Heart left ventricle (tissue), 13 donors: ENCODE measurements at regions not wholly inside any gene's neighbourhood (a gene's known extent, or its start where the extent isn't known, plus 50 kb on each side); places are given as distances from the start of the nearest gene placed in this dataset.

Experiments used
- POLR2A ChIP-seq, 2 donors: fragments of 450-650 bp; IDR thresholded peaks; one replicate each; pipeline ENCODE4 v1.6.1; 2017; ENCODE audit warnings: antibody characterized with exemption in 2 of 2, mild to moderate bottlenecking in 2 of 2, moderate library complexity in 2 of 2
- TF ChIP-seq, protein P1 (sequence below), 12 donors: fragments of 200-600 bp; sonication (generic) in 4 of 12; IDR thresholded peaks; one replicate each; pipeline versions ENCODE4 v1.5.0 to v1.8.0; 2018 to 2022; ENCODE audit warnings: antibody characterized with exemption in 12 of 12, mild to moderate bottlenecking in 5 of 12
- donor health status: ischemic (EF 13 %, LVEDD 7.1; RV severe dilation, severe dysfunction).
- donor health status: DM: no; HTN: yes; CAD: no.
- donor health status: DM: no; HTN: no; CAD: no.
- donor health status: ischemic (EF 25% LVEDD 6.9; RV normal size, moderate dysfunction).
- donor health status: ischemic (EF 25% LVEDD 5.7; RV mildly dilated, moderate dysfunction).
- donor health status: ischemic (EF 35%, LVEDD 5.7; RV mildly dilated, moderate dysfunction).
- donor health status: nonischemic (EF 11% LVEDD 7.7; RV severe dilation, severe dysfunction).
- donor health status: DM: yes; HTN: yes; CAD: no.
- donor health status: PGD.
- donor health status: ischemic (EF 29% LVEDD 5.4; RV normal size, mild dysfunction).
- donor health status: nonischemic (EF 23%, LVEDD 6.1; RV moderate dilation, normal function).

DNA sequence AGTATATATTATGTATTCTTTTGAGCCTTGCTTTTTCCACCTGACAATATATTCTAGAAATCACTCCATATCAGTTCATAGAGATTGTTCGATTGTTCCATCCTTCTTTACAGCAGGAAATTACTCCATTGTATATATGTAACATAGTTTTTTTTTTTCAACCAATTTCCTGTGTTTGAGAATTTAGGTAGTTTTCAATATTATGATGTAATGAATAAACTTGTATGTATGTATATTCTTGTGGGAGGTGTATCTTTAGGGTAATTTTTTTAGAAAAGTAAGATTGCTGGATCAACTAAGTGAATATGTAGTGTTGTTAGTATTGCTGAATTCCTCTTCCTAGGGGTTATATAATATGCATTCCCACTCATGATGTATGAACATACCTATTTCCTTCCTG lies 165.9 kb upstream of the PITX1 start:
- TF ChIP-seq, protein P1, sequence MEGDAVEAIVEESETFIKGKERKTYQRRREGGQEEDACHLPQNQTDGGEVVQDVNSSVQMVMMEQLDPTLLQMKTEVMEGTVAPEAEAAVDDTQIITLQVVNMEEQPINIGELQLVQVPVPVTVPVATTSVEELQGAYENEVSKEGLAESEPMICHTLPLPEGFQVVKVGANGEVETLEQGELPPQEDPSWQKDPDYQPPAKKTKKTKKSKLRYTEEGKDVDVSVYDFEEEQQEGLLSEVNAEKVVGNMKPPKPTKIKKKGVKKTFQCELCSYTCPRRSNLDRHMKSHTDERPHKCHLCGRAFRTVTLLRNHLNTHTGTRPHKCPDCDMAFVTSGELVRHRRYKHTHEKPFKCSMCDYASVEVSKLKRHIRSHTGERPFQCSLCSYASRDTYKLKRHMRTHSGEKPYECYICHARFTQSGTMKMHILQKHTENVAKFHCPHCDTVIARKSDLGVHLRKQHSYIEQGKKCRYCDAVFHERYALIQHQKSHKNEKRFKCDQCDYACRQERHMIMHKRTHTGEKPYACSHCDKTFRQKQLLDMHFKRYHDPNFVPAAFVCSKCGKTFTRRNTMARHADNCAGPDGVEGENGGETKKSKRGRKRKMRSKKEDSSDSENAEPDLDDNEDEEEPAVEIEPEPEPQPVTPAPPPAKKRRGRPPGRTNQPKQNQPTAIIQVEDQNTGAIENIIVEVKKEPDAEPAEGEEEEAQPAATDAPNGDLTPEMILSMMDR (IDR thresholded peaks at IDR 0.05): no peak
- no peak for TF ChIP-seq POLR2A (IDR thresholded peaks at IDR 0.05)
